ENCODE measurements at regions not wholly inside any gene's neighbourhood (a gene's known extent, or its start where the extent isn't known, plus 50 kb on each side); places are given as distances from the start of the nearest gene placed in this dataset.

- TF ChIP-seq ZNF274 (IDR thresholded peaks at IDR 0.05; ENCODE audit: low read depth, low read length): no peak
- TF ChIP-seq YY1 (IDR thresholded peaks at IDR 0.05; ENCODE audit: insufficient read depth, insufficient read length): no peak
Measured at GRCh38 chr16:35154627-35155026, 1695.2 kb downstream of the TP53TG3F start.

Measured in NT2/D1 (cell line).